GM12878 (cell line): ENCODE measurements at regions not wholly inside any gene's neighbourhood (a gene's known extent, or its start where the extent isn't known, plus 50 kb on each side); places are given as distances from the start of the nearest gene placed in this dataset.

ENCODE experiments used
- ATAC-seq: fragments of 200-7000 bp; cut with Tn5 transposase; 3 replicates; pipeline ENCODE4 v1.9.1; 2020; ENCODE audit warnings: mild to moderate bottlenecking, moderate library complexity
- BruUV-seq: library from RNA; stranded (reverse); fragments of 400-500 nt; replicated peaks from 2 replicates; lab custom pipeline; 2021; lab: Mats Ljungman, UMichigan
- CTCF ChIA-PET: fragments of 300-600 bp; sonication (Branson Sonifier 250); formaldehyde crosslinking; extraction: SDS; loops from one replicate; lab custom pipeline; 2021; ENCODE audit warnings: inconsistent platforms; lab: Yijun Ruan, JAX
- POLR2A ChIA-PET: fragments of 350-600 bp; formaldehyde crosslinking; extraction: SDS; loops from one replicate; lab custom pipeline; 2021; ENCODE audit warnings: inconsistent platforms; lab: Charles Lee
- RAD21 ChIA-PET: fragments of 300-600 bp; sonication (Branson Sonifier 250); formaldehyde crosslinking; loops from one replicate; lab custom pipeline; 2023; ENCODE audit warnings: antibody characterized with exemption; ENCODE audit not compliant: unreplicated experiment; lab: Charles Lee
- SMC1A ChIA-PET: fragments of 300-600 bp; sonication (Branson Sonifier 250); formaldehyde crosslinking; loops from one replicate; lab custom pipeline; 2023; ENCODE audit not compliant: unreplicated experiment, uncharacterized antibody; lab: Charles Lee
- DNase-seq: peaks from one replicate; pipeline ENCODE4 v3.0.0-alpha.2; 2011; ENCODE audit warnings: low read depth, low spot score
- FAIRE-seq: peaks from 3 replicates; lab custom pipeline; 2011; peaks lifted over from hg19 to GRCh38; lab: Jason Lieb, UNC
- H2AFZ ChIP-seq: 2 replicates; pipeline ENCODE4 v1.6.0; 2011; ENCODE audit warnings: low read depth, low read length, control low read depth; ENCODE audit not compliant: control insufficient read depth
- H3K27ac ChIP-seq: 2 replicates; pipeline ENCODE4 v1.5.1; 2011; ENCODE audit warnings: control low read depth; ENCODE audit not compliant: control insufficient read depth, insufficient read depth
- H3K27me3 ChIP-seq, 2 experiments: replicated peaks in 1 of 2; 2 replicates each; pipeline versions ENCODE4 v1.6.0 to v1.6.1; 2011; ENCODE audit warnings: low read length in 1 of 2; ENCODE audit not compliant: control insufficient read depth in 2 of 2, insufficient read depth in 2 of 2
- H3K36me3 ChIP-seq, 2 experiments: 2 replicates each; pipeline ENCODE4 v1.5.1; 2011; ENCODE audit warnings: low read length in 1 of 2; ENCODE audit not compliant: control insufficient read depth in 2 of 2, insufficient read depth in 2 of 2
- H3K4me1 ChIP-seq: 2 replicates; pipeline ENCODE4 v1.6.1; 2011; ENCODE audit warnings: mild to moderate bottlenecking, low read length, moderate library complexity, mixed read lengths; ENCODE audit not compliant: control insufficient read depth, insufficient read depth
- H3K4me2 ChIP-seq: 2 replicates; pipeline ENCODE4 v1.6.0; 2011; ENCODE audit warnings: control low read depth; ENCODE audit not compliant: control insufficient read depth, insufficient read depth
- H3K4me3 ChIP-seq: fragments of 200-600 bp; sonication (generic); 2 replicates; pipeline ENCODE4 v1.5.1; 2016
- H3K79me2 ChIP-seq: 2 replicates; pipeline ENCODE4 v1.6.0; 2011; ENCODE audit warnings: low read length; ENCODE audit not compliant: control insufficient read depth, insufficient read depth
- H3K9ac ChIP-seq: 2 replicates; pipeline ENCODE4 v1.8.0; 2011; ENCODE audit warnings: low read length, control low read depth, mixed read lengths; ENCODE audit not compliant: control insufficient read depth, insufficient read depth
- H3K9me3 ChIP-seq: replicated peaks from 3 replicates; pipeline ENCODE4 v1.5.1; 2011; ENCODE audit warnings: mild to moderate bottlenecking, low read length; ENCODE audit not compliant: control insufficient read depth, insufficient read depth
- H4K20me1 ChIP-seq: 2 replicates; pipeline ENCODE4 v1.6.0; 2011; ENCODE audit not compliant: control insufficient read depth, insufficient read depth
- BMI1 ChIP-seq: fragments of 450-650 bp; IDR thresholded peaks from 2 replicates; pipeline ENCODE4 v1.6.1; 2016; ENCODE audit warnings: mild to moderate bottlenecking, moderate library complexity, borderline replicate concordance
- GATAD2B ChIP-seq: fragments of 450-650 bp; conservative IDR thresholded peaks from 2 replicates; pipeline ENCODE4 v1.6.1; 2017; ENCODE audit warnings: low read depth, mild to moderate bottlenecking, moderate library complexity
- HCFC1 ChIP-seq: fragments of 150-350 bp; IDR thresholded peaks from 2 replicates; pipeline ENCODE4 v1.6.1; 2014; ENCODE audit warnings: low read length
- KAT2A ChIP-seq: conservative IDR thresholded peaks from 2 replicates; pipeline ENCODE4 v1.6.1; 2011; ENCODE audit warnings: low read depth, low read length; ENCODE audit not compliant: control insufficient read depth
- MXI1 ChIP-seq: fragments of 150-350 bp; IDR thresholded peaks from 2 replicates; pipeline ENCODE4 v1.6.1; 2011; ENCODE audit warnings: low read depth, mild to moderate bottlenecking, inconsistent platforms, low read length, improper control_type of control experiment
- NRF1 ChIP-seq: conservative IDR thresholded peaks from 2 replicates; pipeline ENCODE4 v1.6.1; 2011; ENCODE audit warnings: mild to moderate bottlenecking, low read depth, low read length, improper control_type of control experiment
- RELA ChIP-seq: fragments of 450-650 bp; IDR thresholded peaks from 2 replicates; pipeline ENCODE4 v1.8.0; 2014; ENCODE audit warnings: borderline replicate concordance; ENCODE audit not compliant: partially characterized antibody
- SIX5 ChIP-seq: IDR thresholded peaks from 2 replicates; pipeline ENCODE4 v1.6.1; 2011; ENCODE audit warnings: mild to moderate bottlenecking, low read depth, low read length, moderate library complexity; ENCODE audit not compliant: severe bottlenecking
- YY1 ChIP-seq: IDR thresholded peaks from 2 replicates; pipeline ENCODE4 v1.6.1; 2011; ENCODE audit warnings: low read depth, mild to moderate bottlenecking, low read length
- WGBS: methylation state at CpG from one replicate; pipeline ENCODE4 v1.1.6; 2016; ENCODE audit warnings: low lambda C conversion rate; ENCODE audit not compliant: insufficient replicate concordance, insufficient coverage; ENCODE audit errors: missing lambda C conversion rate; 5-methylcytosine and 5-hydroxymethylcytosine counted together
- in situ Hi-C: fragments of 300-500 bp; cut with MboI; formaldehyde crosslinking; loops from 9 replicates; pipeline ENCODE4 v1.14.3; 2018; ENCODE audit warnings: mixed read lengths
- intact Hi-C: fragments of 100-400 bp; cut with micrococcal nuclease; formaldehyde crosslinking; loops from one replicate; pipeline ENCODE4 v1.14.2; 2022; ENCODE audit not compliant: unreplicated experiment
- TF ChIP-seq, protein P1 (sequence below): IDR thresholded peaks from 2 replicates; pipeline ENCODE4 v1.6.1; 2012; ENCODE audit warnings: low read depth, low read length, improper control_type of control experiment

DNA sequence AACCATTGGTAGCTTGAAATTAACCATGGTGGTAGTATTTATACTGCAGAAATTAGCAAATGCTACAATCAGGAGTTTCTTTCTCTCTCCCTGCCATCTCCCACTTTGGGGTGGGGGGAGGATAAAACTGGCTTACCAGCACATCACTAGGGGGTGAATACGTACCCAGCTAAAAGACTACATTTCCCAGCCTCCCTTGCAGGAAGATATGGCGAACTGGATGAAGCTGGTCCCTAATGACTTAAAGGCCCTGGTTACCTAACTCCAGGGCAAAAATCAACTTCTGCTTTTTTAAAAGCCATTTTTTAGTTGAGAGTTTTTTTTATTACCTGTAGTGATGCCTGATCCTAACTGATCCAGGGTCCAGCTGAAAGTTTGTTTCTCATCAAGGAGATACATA is 70.3 kb upstream of the RAB12 start:
- ChIA-PET CTCF (no interaction called here), POLR2A (no interaction called here), RAD21 (no interaction called here), SMC1A (interaction anchor here (1.3 kb wide), 1 partner anchor 63 kb away, joined by 6 read pairs; no protein-coding TSS in a partner anchor)
- Histone ChIP-seq H3K4me1 (no peaks in the 10 kb centered on the region), H3K36me3 (no peaks in the 10 kb centered on the region), H4K20me1 (no peaks in the 10 kb centered on the region), H3K9ac (no peak overlapping the region), H3K9me3 (no peaks in the 10 kb centered on the region; the same call in 2 of the 3 replicates), H3K79me2 (no peaks in the 10 kb centered on the region), H2AFZ (no peak overlapping the region), H3K4me2 (no peak overlapping the region), H3K27me3 (no peaks in the 10 kb centered on the region), H3K4me3 (no peak overlapping the region), H3K27ac (no peak overlapping the region)
- BruUV-seq: no TSS peak
- peak; percentile 33; the same call in 1 of the 3 replicates for ATAC-seq
- no peak for DNase-seq
- in situ Hi-C loops (no loop called here), intact Hi-C loops (no loop called here)
- FAIRE-seq: no peak
- 2% methylated on average over 2 of the region's 2 CpGs for WGBS
- TF ChIP-seq GATAD2B: no peak
- TF ChIP-seq YY1: peak; percentile 81
- no peak for TF ChIP-seq RELA
- TF ChIP-seq NRF1: no peak
- peak; percentile 42; the same call in 1 of the 2 replicates for TF ChIP-seq HCFC1
- TF ChIP-seq KAT2A: no peak
- no peak for TF ChIP-seq MXI1
- no peak for TF ChIP-seq BMI1
- TF ChIP-seq, protein P1, sequence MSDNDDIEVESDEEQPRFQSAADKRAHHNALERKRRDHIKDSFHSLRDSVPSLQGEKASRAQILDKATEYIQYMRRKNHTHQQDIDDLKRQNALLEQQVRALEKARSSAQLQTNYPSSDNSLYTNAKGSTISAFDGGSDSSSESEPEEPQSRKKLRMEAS: no peak
- TF ChIP-seq SIX5: peak; percentile 55
